GM12878 (cell line): ENCODE measurements at regions not wholly inside any gene's neighbourhood (a gene's known extent, or its start where the extent isn't known, plus 50 kb on each side); places are given as distances from the start of the nearest gene placed in this dataset.

Source experiments
- ATAC-seq: fragments of 200-7000 bp; cut with Tn5 transposase; 3 replicates; pipeline ENCODE4 v1.9.1; 2020; ENCODE audit warnings: mild to moderate bottlenecking, moderate library complexity
- BruUV-seq: library from RNA; stranded (reverse); fragments of 400-500 nt; replicated peaks from 2 replicates; lab custom pipeline; 2021; lab: Mats Ljungman, UMichigan
- CTCF ChIA-PET: fragments of 300-600 bp; sonication (Branson Sonifier 250); formaldehyde crosslinking; extraction: SDS; loops from one replicate; lab custom pipeline; 2021; ENCODE audit warnings: inconsistent platforms; lab: Yijun Ruan, JAX
- POLR2A ChIA-PET: fragments of 350-600 bp; formaldehyde crosslinking; extraction: SDS; loops from one replicate; lab custom pipeline; 2021; ENCODE audit warnings: inconsistent platforms; lab: Charles Lee
- RAD21 ChIA-PET: fragments of 300-600 bp; sonication (Branson Sonifier 250); formaldehyde crosslinking; loops from one replicate; lab custom pipeline; 2023; ENCODE audit warnings: antibody characterized with exemption; ENCODE audit not compliant: unreplicated experiment; lab: Charles Lee
- SMC1A ChIA-PET: fragments of 300-600 bp; sonication (Branson Sonifier 250); formaldehyde crosslinking; loops from one replicate; lab custom pipeline; 2023; ENCODE audit not compliant: unreplicated experiment, uncharacterized antibody; lab: Charles Lee
- DNase-seq: peaks from one replicate; pipeline ENCODE4 v3.0.0-alpha.2; 2011; ENCODE audit warnings: low read depth, low spot score
- FAIRE-seq: peaks from 3 replicates; lab custom pipeline; 2011; peaks lifted over from hg19 to GRCh38; lab: Jason Lieb, UNC
- H2AFZ ChIP-seq: 2 replicates; pipeline ENCODE4 v1.6.0; 2011; ENCODE audit warnings: low read depth, low read length, control low read depth; ENCODE audit not compliant: control insufficient read depth
- H3K27ac ChIP-seq: 2 replicates; pipeline ENCODE4 v1.5.1; 2011; ENCODE audit warnings: control low read depth; ENCODE audit not compliant: control insufficient read depth, insufficient read depth
- H3K27me3 ChIP-seq, 2 experiments: replicated peaks in 1 of 2; 2 replicates each; pipeline versions ENCODE4 v1.6.0 to v1.6.1; 2011; ENCODE audit warnings: low read length in 1 of 2; ENCODE audit not compliant: control insufficient read depth in 2 of 2, insufficient read depth in 2 of 2
- H3K36me3 ChIP-seq, 2 experiments: 2 replicates each; pipeline ENCODE4 v1.5.1; 2011; ENCODE audit warnings: low read length in 1 of 2; ENCODE audit not compliant: control insufficient read depth in 2 of 2, insufficient read depth in 2 of 2
- H3K4me1 ChIP-seq: 2 replicates; pipeline ENCODE4 v1.6.1; 2011; ENCODE audit warnings: mild to moderate bottlenecking, low read length, moderate library complexity, mixed read lengths; ENCODE audit not compliant: control insufficient read depth, insufficient read depth
- H3K4me2 ChIP-seq: 2 replicates; pipeline ENCODE4 v1.6.0; 2011; ENCODE audit warnings: control low read depth; ENCODE audit not compliant: control insufficient read depth, insufficient read depth
- H3K4me3 ChIP-seq: fragments of 200-600 bp; sonication (generic); 2 replicates; pipeline ENCODE4 v1.5.1; 2016
- H3K79me2 ChIP-seq: 2 replicates; pipeline ENCODE4 v1.6.0; 2011; ENCODE audit warnings: low read length; ENCODE audit not compliant: control insufficient read depth, insufficient read depth
- H3K9ac ChIP-seq: 2 replicates; pipeline ENCODE4 v1.8.0; 2011; ENCODE audit warnings: low read length, control low read depth, mixed read lengths; ENCODE audit not compliant: control insufficient read depth, insufficient read depth
- H3K9me3 ChIP-seq: replicated peaks from 3 replicates; pipeline ENCODE4 v1.5.1; 2011; ENCODE audit warnings: mild to moderate bottlenecking, low read length; ENCODE audit not compliant: control insufficient read depth, insufficient read depth
- H4K20me1 ChIP-seq: 2 replicates; pipeline ENCODE4 v1.6.0; 2011; ENCODE audit not compliant: control insufficient read depth, insufficient read depth
- CHD1 ChIP-seq: IDR thresholded peaks from 2 replicates; pipeline ENCODE4 v1.6.1; 2012; ENCODE audit warnings: low read depth, low read length, improper control_type of control experiment
- CHD2 ChIP-seq: IDR thresholded peaks from 2 replicates; pipeline ENCODE4 v1.6.1; 2011; ENCODE audit warnings: low read depth, low read length, improper control_type of control experiment, borderline replicate concordance
- ETV6 ChIP-seq, 2 experiments: fragments of 450-650 bp in 1 of 2; IDR thresholded peaks in 1 of 2; conservative IDR thresholded peaks in 1 of 2; 2 replicates each; pipeline ENCODE4 v1.6.1; 2014; ENCODE audit warnings: antibody characterized with exemption in 1 of 2, borderline replicate concordance in 1 of 2, low read depth in 1 of 2, mild to moderate bottlenecking in 1 of 2, moderate library complexity in 1 of 2
- KLF5 ChIP-seq: fragments of 450-650 bp; IDR thresholded peaks from 2 replicates; pipeline ENCODE4 v1.6.1; 2014; ENCODE audit warnings: mild to moderate bottlenecking; ENCODE audit not compliant: partially characterized antibody
- NR2F1 ChIP-seq: fragments of 450-650 bp; conservative IDR thresholded peaks from 2 replicates; pipeline ENCODE4 v1.6.1; 2017; ENCODE audit warnings: mild to moderate bottlenecking
- NRF1 ChIP-seq: conservative IDR thresholded peaks from 2 replicates; pipeline ENCODE4 v1.6.1; 2011; ENCODE audit warnings: mild to moderate bottlenecking, low read depth, low read length, improper control_type of control experiment
- RAD21 ChIP-seq: IDR thresholded peaks from 2 replicates; pipeline ENCODE4 v1.6.1; 2011; ENCODE audit warnings: mild to moderate bottlenecking, low read depth, low read length, moderate library complexity; ENCODE audit not compliant: insufficient read depth
- SRF ChIP-seq, 2 experiments: IDR thresholded peaks; 2 replicates each; pipeline ENCODE4 v1.6.1; 2011; ENCODE audit warnings: low read depth in 2 of 2, low read length in 2 of 2, mild to moderate bottlenecking in 1 of 2, moderate library complexity in 1 of 2
- WGBS: methylation state at CpG from one replicate; pipeline ENCODE4 v1.1.6; 2016; ENCODE audit warnings: low lambda C conversion rate; ENCODE audit not compliant: insufficient replicate concordance, insufficient coverage; ENCODE audit errors: missing lambda C conversion rate; 5-methylcytosine and 5-hydroxymethylcytosine counted together
- in situ Hi-C: fragments of 300-500 bp; cut with MboI; formaldehyde crosslinking; loops from 9 replicates; pipeline ENCODE4 v1.14.3; 2018; ENCODE audit warnings: mixed read lengths
- intact Hi-C: fragments of 100-400 bp; cut with micrococcal nuclease; formaldehyde crosslinking; loops from one replicate; pipeline ENCODE4 v1.14.2; 2022; ENCODE audit not compliant: unreplicated experiment
- TF ChIP-seq, protein P1 (sequence below): fragments of 450-650 bp; IDR thresholded peaks from 2 replicates; pipeline ENCODE4 v1.6.1; 2017; ENCODE audit warnings: mild to moderate bottlenecking, low read depth, inconsistent platforms; ENCODE audit not compliant: poor library complexity, severe bottlenecking
- TF ChIP-seq, protein P2 (sequence below): IDR thresholded peaks from 2 replicates; pipeline ENCODE4 v1.6.1; 2011; ENCODE audit warnings: low read depth, low read length, improper control_type of control experiment, borderline replicate concordance
- TF ChIP-seq, protein P3 (sequence below): IDR thresholded peaks from 2 replicates; pipeline ENCODE4 v1.6.1; 2012; ENCODE audit warnings: low read depth, low read length, improper control_type of control experiment
- TF ChIP-seq, protein P4 (sequence below): fragments of 450-650 bp; IDR thresholded peaks from 2 replicates; pipeline ENCODE4 v1.6.1; 2018; ENCODE audit warnings: borderline replicate concordance, mild to moderate bottlenecking; ENCODE audit not compliant: partially characterized antibody
- TF ChIP-seq, protein P5 (sequence below): IDR thresholded peaks from 2 replicates; pipeline ENCODE4 v1.6.1; 2012; ENCODE audit warnings: low read length, inconsistent platforms

DNA sequence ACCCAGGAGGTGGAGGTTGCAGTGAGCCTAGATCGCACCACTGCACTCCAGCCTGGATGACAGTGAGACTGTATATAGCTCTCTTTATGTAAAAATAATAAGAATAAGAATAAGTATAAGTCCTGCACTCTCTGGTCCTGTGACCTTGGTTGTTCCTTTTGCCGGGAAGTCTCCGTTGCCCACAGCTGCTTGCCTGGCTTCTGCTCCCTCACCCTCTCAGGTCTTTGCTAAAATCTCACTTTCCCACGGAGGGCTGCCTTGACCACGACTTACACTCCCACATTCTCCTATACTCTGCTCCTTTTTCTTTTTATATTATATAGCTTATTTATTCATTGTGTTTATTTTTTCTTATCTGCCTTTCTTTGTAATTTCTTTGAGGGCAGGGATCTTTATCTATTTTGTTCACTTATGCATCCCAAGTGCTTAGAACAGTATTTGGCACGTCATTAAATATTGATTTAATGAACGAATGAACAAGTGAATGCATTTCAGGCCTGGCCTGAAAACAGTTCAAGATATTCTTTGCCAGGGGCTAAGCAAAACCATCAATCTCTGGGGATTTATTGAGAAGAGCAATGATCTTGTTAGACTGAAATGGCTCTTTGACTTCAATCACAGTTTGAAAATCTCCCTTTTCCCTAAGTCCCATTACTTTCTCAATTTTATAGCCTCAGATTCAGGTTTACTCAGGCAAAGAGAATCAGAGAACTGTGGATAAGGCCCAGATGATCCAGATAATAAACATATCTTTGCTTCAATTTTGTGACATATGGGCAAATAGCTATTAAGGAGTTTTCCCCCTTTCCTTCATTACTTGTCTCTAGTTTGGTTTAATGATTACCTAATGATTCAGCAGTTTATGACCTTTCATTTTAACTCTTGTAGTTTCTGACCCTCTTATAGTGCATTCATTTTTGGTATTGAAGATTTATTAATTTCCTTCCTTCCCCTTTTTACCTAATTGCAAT is 60.8 kb upstream of the TMC1 start:
- Histone ChIP-seq H3K4me2 (no peak overlapping the region), H4K20me1 (no peaks in the 10 kb centered on the region), H3K27me3 (no peaks in the 10 kb centered on the region), H3K79me2 (no peaks in the 10 kb centered on the region), H3K27ac (no peak overlapping the region), H3K9ac (no peak overlapping the region), H2AFZ (no peak overlapping the region), H3K4me1 (no peaks in the 10 kb centered on the region), H3K9me3 (no peaks in the 10 kb centered on the region), H3K36me3 (no peaks in the 10 kb centered on the region), H3K4me3 (no peak overlapping the region)
- peak; percentile 74 for ATAC-seq
- RAD21 ChIA-PET, result interaction anchor here (0.7 to 4.7 kb wide), 14 partner anchors 10 to 168 kb away, joined by 3 to 43 read pairs (median 4); partner anchors contain the start of gene ZFAND5
- no TSS peak for BruUV-seq
- 89% methylated on average over 7 of the region's 7 CpGs for WGBS
- intact Hi-C loops, result no loop called here
- in situ Hi-C loops, result no loop called here
- SMC1A ChIA-PET, result interaction anchor here (0.8 to 7.8 kb wide), 15 partner anchors 7 to 255 kb away, joined by 3 to 73 read pairs (median 5); no protein-coding TSS in a partner anchor
- FAIRE-seq, result no peak
- POLR2A ChIA-PET, result interaction anchor here (0.9 to 2.9 kb wide), 9 partner anchors 12 to 98 kb away, joined by 3 to 16 read pairs (median 4); no protein-coding TSS in a partner anchor
- no peak for DNase-seq
- CTCF ChIA-PET, result interaction anchor here (1.1 to 5.1 kb wide), 9 partner anchors 12 to 421 kb away, joined by 3 to 46 read pairs (median 3); no protein-coding TSS in a partner anchor
- TF ChIP-seq CHD2 (no peak), NR2F1 (peak; percentile 71), ETV6 (conservative IDR thresholded peaks at IDR 0.05 in 1 of 2, IDR thresholded peaks at IDR 0.05 in 1 of 2; ENCODE audit: borderline replicate concordance in 1 of 2, low read depth in 1 of 2) (no peak), KLF5 (no peak), SRF (IDR thresholded peaks at IDR 0.05; ENCODE audit: low read depth in 2 of 2, low read length in 2 of 2) (no peak), CHD1 (no peak), RAD21 (no peak), NRF1 (no peak)
- TF ChIP-seq, protein P1, sequence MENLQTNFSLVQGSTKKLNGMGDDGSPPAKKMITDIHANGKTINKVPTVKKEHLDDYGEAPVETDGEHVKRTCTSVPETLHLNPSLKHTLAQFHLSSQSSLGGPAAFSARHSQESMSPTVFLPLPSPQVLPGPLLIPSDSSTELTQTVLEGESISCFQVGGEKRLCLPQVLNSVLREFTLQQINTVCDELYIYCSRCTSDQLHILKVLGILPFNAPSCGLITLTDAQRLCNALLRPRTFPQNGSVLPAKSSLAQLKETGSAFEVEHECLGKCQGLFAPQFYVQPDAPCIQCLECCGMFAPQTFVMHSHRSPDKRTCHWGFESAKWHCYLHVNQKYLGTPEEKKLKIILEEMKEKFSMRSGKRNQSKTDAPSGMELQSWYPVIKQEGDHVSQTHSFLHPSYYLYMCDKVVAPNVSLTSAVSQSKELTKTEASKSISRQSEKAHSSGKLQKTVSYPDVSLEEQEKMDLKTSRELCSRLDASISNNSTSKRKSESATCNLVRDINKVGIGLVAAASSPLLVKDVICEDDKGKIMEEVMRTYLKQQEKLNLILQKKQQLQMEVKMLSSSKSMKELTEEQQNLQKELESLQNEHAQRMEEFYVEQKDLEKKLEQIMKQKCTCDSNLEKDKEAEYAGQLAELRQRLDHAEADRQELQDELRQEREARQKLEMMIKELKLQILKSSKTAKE, result no peak
- TF ChIP-seq, protein P2, sequence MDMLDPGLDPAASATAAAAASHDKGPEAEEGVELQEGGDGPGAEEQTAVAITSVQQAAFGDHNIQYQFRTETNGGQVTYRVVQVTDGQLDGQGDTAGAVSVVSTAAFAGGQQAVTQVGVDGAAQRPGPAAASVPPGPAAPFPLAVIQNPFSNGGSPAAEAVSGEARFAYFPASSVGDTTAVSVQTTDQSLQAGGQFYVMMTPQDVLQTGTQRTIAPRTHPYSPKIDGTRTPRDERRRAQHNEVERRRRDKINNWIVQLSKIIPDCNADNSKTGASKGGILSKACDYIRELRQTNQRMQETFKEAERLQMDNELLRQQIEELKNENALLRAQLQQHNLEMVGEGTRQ, result no peak
- TF ChIP-seq, protein P3, sequence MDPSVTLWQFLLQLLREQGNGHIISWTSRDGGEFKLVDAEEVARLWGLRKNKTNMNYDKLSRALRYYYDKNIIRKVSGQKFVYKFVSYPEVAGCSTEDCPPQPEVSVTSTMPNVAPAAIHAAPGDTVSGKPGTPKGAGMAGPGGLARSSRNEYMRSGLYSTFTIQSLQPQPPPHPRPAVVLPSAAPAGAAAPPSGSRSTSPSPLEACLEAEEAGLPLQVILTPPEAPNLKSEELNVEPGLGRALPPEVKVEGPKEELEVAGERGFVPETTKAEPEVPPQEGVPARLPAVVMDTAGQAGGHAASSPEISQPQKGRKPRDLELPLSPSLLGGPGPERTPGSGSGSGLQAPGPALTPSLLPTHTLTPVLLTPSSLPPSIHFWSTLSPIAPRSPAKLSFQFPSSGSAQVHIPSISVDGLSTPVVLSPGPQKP, result no peak
- TF ChIP-seq, protein P4, sequence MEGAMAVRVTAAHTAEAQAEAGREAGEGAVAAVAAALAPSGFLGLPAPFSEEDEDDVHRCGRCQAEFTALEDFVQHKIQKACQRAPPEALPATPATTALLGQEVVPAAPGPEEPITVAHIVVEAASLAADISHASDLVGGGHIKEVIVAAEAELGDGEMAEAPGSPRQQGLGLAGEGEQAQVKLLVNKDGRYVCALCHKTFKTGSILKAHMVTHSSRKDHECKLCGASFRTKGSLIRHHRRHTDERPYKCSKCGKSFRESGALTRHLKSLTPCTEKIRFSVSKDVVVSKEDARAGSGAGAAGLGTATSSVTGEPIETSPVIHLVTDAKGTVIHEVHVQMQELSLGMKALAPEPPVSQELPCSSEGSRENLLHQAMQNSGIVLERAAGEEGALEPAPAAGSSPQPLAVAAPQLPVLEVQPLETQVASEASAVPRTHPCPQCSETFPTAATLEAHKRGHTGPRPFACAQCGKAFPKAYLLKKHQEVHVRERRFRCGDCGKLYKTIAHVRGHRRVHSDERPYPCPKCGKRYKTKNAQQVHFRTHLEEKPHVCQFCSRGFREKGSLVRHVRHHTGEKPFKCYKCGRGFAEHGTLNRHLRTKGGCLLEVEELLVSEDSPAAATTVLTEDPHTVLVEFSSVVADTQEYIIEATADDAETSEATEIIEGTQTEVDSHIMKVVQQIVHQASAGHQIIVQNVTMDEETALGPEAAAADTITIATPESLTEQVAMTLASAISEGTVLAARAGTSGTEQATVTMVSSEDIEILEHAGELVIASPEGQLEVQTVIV, result no peak
- TF ChIP-seq, protein P5, sequence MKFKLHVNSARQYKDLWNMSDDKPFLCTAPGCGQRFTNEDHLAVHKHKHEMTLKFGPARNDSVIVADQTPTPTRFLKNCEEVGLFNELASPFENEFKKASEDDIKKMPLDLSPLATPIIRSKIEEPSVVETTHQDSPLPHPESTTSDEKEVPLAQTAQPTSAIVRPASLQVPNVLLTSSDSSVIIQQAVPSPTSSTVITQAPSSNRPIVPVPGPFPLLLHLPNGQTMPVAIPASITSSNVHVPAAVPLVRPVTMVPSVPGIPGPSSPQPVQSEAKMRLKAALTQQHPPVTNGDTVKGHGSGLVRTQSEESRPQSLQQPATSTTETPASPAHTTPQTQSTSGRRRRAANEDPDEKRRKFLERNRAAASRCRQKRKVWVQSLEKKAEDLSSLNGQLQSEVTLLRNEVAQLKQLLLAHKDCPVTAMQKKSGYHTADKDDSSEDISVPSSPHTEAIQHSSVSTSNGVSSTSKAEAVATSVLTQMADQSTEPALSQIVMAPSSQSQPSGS, result no peak
